B cell (primary cell): ENCODE measurements at regions not wholly inside any gene's neighbourhood (a gene's known extent, or its start where the extent isn't known, plus 50 kb on each side); places are given as distances from the start of the nearest gene placed in this dataset.

ENCODE experiments used
- ATAC-seq: fragments of 200-7000 bp; cut with Tn5 transposase; one replicate; pipeline ENCODE4 v1.10.0; 2021; ENCODE audit warnings: low read depth, mild to moderate bottlenecking, moderate number of reproducible peaks, moderate library complexity
- CTCF ChIA-PET: fragments of 350-600 bp; sonication (Branson Sonifier 250); formaldehyde crosslinking; loops from one replicate; lab custom pipeline; 2021; ENCODE audit warnings: antibody characterized with exemption, inconsistent platforms; lab: Charles Lee
- POLR2A ChIA-PET: fragments of 350-600 bp; sonication (Branson Sonifier 250); formaldehyde crosslinking; loops from one replicate; lab custom pipeline; 2021; ENCODE audit warnings: antibody characterized with exemption; lab: Charles Lee
- DNase-seq: peaks from one replicate; pipeline ENCODE4 v3.0.0; 2013
- H2AFZ ChIP-seq: 2 replicates; pipeline ENCODE4 v1.6.1; 2012; ENCODE audit warnings: mild to moderate bottlenecking, low read depth, low read length; ENCODE audit not compliant: insufficient read depth, poor library complexity, severe bottlenecking
- H3K27ac ChIP-seq, 2 donors: 1 replicate in 1 of 2; 2 replicates in 1 of 2; pipeline ENCODE4 v1.5.1; 2012 to 2013; ENCODE audit warnings: low read length in 2 of 2, mild to moderate bottlenecking in 2 of 2, moderate library complexity in 1 of 2
- H3K27me3 ChIP-seq, 4 experiments: fragments of 200-600 bp in 1 of 4; sonication (generic) in 1 of 4; replicated peaks in 1 of 4; 1 replicate in 2 of 4; 2 replicates in 2 of 4; pipeline versions ENCODE4 v1.6.1 to v1.7.0; 2013 to 2016; ENCODE audit warnings: low read length in 3 of 4, mild to moderate bottlenecking in 2 of 4, mixed read lengths in 1 of 4, moderate library complexity in 1 of 4; ENCODE audit not compliant: insufficient read depth in 4 of 4, control insufficient read depth in 3 of 4; ENCODE audit errors: control extremely low read depth in 1 of 4
- H3K36me3 ChIP-seq, 2 experiments: replicated peaks in 1 of 2; 1 replicate in 1 of 2; 2 replicates in 1 of 2; pipeline versions ENCODE4 v1.6.1 to v1.7.1; 2013; ENCODE audit warnings: low read length in 1 of 2; ENCODE audit not compliant: insufficient read depth in 2 of 2, control insufficient read depth in 1 of 2; ENCODE audit errors: control extremely low read depth in 1 of 2, extremely low read depth in 1 of 2
- H3K4me1 ChIP-seq, 2 donors: fragments of 200-600 bp in 1 of 2; sonication (generic) in 1 of 2; 1 replicate in 1 of 2; 2 replicates in 1 of 2; pipeline versions ENCODE4 v1.5.1 to v1.6.1; 2013 to 2017; ENCODE audit warnings: low read length in 2 of 2; ENCODE audit not compliant: control insufficient read depth in 2 of 2, insufficient read depth in 2 of 2
- H3K4me2 ChIP-seq: replicated peaks from 2 replicates; pipeline ENCODE3; 2012; ENCODE audit warnings: mild to moderate bottlenecking, low read depth, low read length; ENCODE audit not compliant: poor library complexity, severe bottlenecking
- H3K4me3 ChIP-seq, 5 experiments: fragments of 200-600 bp in 1 of 5; sonication (generic) in 1 of 5; 1 replicate in 3 of 5; 2 replicates in 2 of 5; pipeline versions ENCODE4 v1.5.1 to v1.7.0; 2011 to 2016; ENCODE audit warnings: low read length in 4 of 5, mild to moderate bottlenecking in 4 of 5, low read depth in 2 of 5, control low read depth in 1 of 5, moderate library complexity in 1 of 5; ENCODE audit not compliant: insufficient read depth in 1 of 5; ENCODE audit errors: control extremely low read depth in 1 of 5, extremely low read depth in 1 of 5
- H3K79me2 ChIP-seq: fragments of 200-600 bp; sonication (generic); one replicate; pipeline ENCODE4 v1.6.0; 2016; ENCODE audit warnings: low read length; ENCODE audit not compliant: control insufficient read depth, insufficient read depth
- H3K9ac ChIP-seq: fragments of 200-600 bp; sonication (generic); 2 replicates; pipeline ENCODE4 v1.6.1; 2017; ENCODE audit warnings: mild to moderate bottlenecking, low read length, moderate library complexity
- H3K9me3 ChIP-seq, 3 donors: one replicate each; pipeline versions ENCODE4 v1.6.1 to v1.7.1; 2013; ENCODE audit warnings: low read length in 2 of 3; ENCODE audit not compliant: control insufficient read depth in 2 of 3, insufficient read depth in 1 of 3; ENCODE audit errors: control extremely low read depth in 1 of 3
- H4K20me1 ChIP-seq: 2 replicates; pipeline ENCODE4 v1.6.0; 2012; ENCODE audit warnings: mild to moderate bottlenecking, low read length; ENCODE audit not compliant: insufficient read depth, control insufficient read depth, poor library complexity, severe bottlenecking
- H3K27ac Mint-ChIP-seq: one replicate; pipeline ENCODE4 v1.8.0; 2021; ENCODE audit warnings: mixed read lengths
- H3K27me3 Mint-ChIP-seq: one replicate; pipeline ENCODE4 v1.8.0; 2021; ENCODE audit warnings: mixed read lengths
- H3K4me1 Mint-ChIP-seq: one replicate; pipeline ENCODE4 v1.8.0; 2021; ENCODE audit warnings: mixed read lengths
- H3K4me3 Mint-ChIP-seq: one replicate; pipeline ENCODE4 v1.8.0; 2021; ENCODE audit warnings: mixed read lengths
- H3K9me3 Mint-ChIP-seq: one replicate; pipeline ENCODE4 v1.8.0; 2022; ENCODE audit warnings: mixed read lengths; ENCODE audit not compliant: insufficient read depth
- EZH2 ChIP-seq: IDR thresholded peaks from 2 replicates; pipeline ENCODE4 v1.6.1; 2012; ENCODE audit warnings: borderline replicate concordance, low read depth, mild to moderate bottlenecking, moderate library complexity, low read length; ENCODE audit not compliant: insufficient read depth, poor library complexity, severe bottlenecking
- WGBS: methylation state at CpG from one replicate; pipeline ENCODE4 v1.1.5; 2013; ENCODE audit warnings: missing lambda C conversion rate; ENCODE audit not compliant: insufficient coverage; 5-methylcytosine and 5-hydroxymethylcytosine counted together
- intact Hi-C: fragments of 100-400 bp; cut with micrococcal nuclease; formaldehyde crosslinking; loops from one replicate; pipeline ENCODE4 v1.10.0; 2022
- TF ChIP-seq, protein P1 (sequence below): fragments of 200-600 bp; IDR thresholded peaks from one replicate; pipeline ENCODE4 v1.8.0; 2022; ENCODE audit warnings: antibody characterized with exemption, mild to moderate bottlenecking

DNA sequence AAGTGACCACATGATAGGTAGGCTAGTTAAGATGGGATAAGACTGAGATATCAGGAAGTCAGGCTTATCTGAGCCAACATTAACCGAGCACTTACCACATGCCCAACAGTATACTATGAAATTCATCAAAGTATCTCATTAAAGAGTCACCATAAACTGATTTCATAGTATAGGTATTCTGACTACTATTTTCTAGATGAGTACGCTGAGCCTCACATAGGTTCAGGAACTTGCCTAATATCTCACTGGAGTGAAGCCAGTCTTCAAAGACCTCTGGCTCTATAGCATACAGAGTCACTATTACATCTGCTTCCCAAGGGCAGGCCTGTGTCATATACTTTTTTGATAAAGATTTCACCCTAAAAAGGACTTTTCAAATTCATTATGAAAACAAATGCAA is 115.6 kb upstream of the NGF start:
- no peak for DNase-seq
- Histone ChIP-seq H2AFZ (no peak overlapping the region), H4K20me1 (no peaks in the 10 kb centered on the region), H3K27me3 (no peaks in the 10 kb centered on the region), H3K36me3 (no peaks in the 10 kb centered on the region), H3K4me2 (no peak overlapping the region), H3K9ac (no peak overlapping the region), H3K4me3 (no peak overlapping the region), H3K27ac (no peak overlapping the region), H3K4me1 (no peaks in the 10 kb centered on the region), H3K79me2 (no peaks in the 10 kb centered on the region), H3K9me3 (no peaks in the 10 kb centered on the region)
- no peak for ATAC-seq
- no peaks in the 10 kb centered on the region for H3K9me3 Mint-ChIP-seq
- H3K4me1 Mint-ChIP-seq: no peaks in the 10 kb centered on the region
- no peak overlapping the region for H3K4me3 Mint-ChIP-seq
- no peak overlapping the region for H3K27ac Mint-ChIP-seq
- ChIA-PET POLR2A (no interaction called here), CTCF (no interaction called here)
- intact Hi-C loops: no loop called here
- WGBS: 100% methylated on average over 1 of the region's 2 CpGs
- no peaks in the 10 kb centered on the region for H3K27me3 Mint-ChIP-seq
- TF ChIP-seq, protein P1, sequence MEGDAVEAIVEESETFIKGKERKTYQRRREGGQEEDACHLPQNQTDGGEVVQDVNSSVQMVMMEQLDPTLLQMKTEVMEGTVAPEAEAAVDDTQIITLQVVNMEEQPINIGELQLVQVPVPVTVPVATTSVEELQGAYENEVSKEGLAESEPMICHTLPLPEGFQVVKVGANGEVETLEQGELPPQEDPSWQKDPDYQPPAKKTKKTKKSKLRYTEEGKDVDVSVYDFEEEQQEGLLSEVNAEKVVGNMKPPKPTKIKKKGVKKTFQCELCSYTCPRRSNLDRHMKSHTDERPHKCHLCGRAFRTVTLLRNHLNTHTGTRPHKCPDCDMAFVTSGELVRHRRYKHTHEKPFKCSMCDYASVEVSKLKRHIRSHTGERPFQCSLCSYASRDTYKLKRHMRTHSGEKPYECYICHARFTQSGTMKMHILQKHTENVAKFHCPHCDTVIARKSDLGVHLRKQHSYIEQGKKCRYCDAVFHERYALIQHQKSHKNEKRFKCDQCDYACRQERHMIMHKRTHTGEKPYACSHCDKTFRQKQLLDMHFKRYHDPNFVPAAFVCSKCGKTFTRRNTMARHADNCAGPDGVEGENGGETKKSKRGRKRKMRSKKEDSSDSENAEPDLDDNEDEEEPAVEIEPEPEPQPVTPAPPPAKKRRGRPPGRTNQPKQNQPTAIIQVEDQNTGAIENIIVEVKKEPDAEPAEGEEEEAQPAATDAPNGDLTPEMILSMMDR: no peak
- no peak for TF ChIP-seq EZH2

DNA sequence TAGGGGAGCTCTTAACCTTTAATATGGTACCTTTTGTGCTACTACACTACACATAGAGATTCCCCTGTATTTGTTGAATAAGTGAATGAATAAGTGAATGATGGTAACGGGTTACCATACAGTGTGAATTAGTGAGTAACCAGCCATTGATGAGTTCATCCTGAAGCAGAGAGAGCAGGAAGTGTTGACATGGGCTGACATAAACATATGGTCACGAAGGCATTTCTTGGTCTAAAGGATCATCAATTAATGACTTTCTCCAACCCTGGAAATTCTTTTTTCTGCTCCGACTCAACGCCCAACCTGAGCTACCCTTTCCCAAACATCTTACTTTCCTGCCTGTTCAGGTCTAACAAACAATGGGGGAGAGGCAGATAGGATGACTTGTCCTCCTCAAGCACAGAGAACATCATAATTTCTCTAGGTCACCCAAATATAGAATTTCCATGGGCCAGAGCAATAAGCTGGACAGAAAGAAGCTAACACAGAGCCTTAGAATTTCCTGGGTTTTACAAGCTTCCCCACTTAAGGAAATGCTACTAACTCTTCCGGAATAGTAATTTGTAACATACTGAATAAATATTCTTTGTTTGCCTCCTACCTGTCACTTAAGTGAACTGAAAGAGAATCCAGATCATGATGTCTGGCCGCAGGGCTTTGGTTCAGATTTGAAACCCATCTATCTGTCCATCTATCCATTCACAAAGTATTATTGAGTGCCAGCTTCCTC is 114.7 kb upstream of the NGF start:
- Histone ChIP-seq H3K4me1 (no peaks in the 10 kb centered on the region), H3K4me3 (no peak overlapping the region), H3K9me3 (no peaks in the 10 kb centered on the region), H3K4me2 (no peak overlapping the region), H3K36me3 (no peaks in the 10 kb centered on the region), H3K9ac (no peak overlapping the region), H3K27ac (no peak overlapping the region), H4K20me1 (no peaks in the 10 kb centered on the region), H3K79me2 (no peaks in the 10 kb centered on the region), H3K27me3 (no peaks in the 10 kb centered on the region), H2AFZ (no peak overlapping the region)
- no peaks in the 10 kb centered on the region for H3K4me1 Mint-ChIP-seq
- POLR2A ChIA-PET: no interaction called here
- intact Hi-C loops: no loop called here
- no peaks in the 10 kb centered on the region for H3K27me3 Mint-ChIP-seq
- no peak for ATAC-seq
- H3K27ac Mint-ChIP-seq: no peak overlapping the region
- no peak overlapping the region for H3K4me3 Mint-ChIP-seq
- TF ChIP-seq EZH2: no peak
- TF ChIP-seq, protein P1: no peak
- no peaks in the 10 kb centered on the region for H3K9me3 Mint-ChIP-seq
- 100% methylated on average over 1 of the region's 6 CpGs for WGBS
- no peak for DNase-seq
- CTCF ChIA-PET: no interaction called here
